ENCODE measurements at regions not wholly inside any gene's neighbourhood (a gene's known extent, or its start where the extent isn't known, plus 50 kb on each side); places are given as distances from the start of the nearest gene placed in this dataset.
"Not testable (repeated sequence)": the region's sequence is repeated elsewhere in the genome, so short reads cannot be mapped to it uniquely, and the experiment has no call there.

- no peak for DNase-seq
Observed at GRCh38 chr16:17002565-17002964, 468.2 kb downstream of the XYLT1 start.

DNA sequence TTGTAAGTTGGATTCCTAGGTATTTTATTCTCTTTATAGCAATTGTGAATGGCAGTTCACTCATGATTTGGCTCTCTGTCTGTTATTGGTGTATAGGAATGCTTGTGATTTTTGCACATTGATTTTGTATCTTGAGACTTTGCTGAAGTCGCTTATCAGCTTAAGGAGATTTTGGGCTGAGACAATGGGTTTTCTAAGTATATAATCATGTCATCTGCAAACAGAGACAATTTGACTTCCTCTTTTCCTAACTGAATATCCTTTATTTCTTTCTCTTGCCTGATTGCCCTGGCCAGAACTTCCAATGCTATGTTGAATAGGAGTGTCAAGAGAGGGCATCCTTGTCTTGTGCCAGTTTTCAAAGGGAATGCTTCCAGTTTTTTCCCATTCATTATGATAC, 464.8 kb downstream of the XYLT1 start:
- not testable (repeated sequence) for DNase-seq

- DNase-seq: no peak
Observed at GRCh38 chr16:17011712-17012111, 459.0 kb downstream of the XYLT1 start.

GRCh38 chr16:17013038-17013437, 457.7 kb downstream of the XYLT1 start:
- peak in 1 of 3 donors; percentile 26 for DNase-seq

DNA sequence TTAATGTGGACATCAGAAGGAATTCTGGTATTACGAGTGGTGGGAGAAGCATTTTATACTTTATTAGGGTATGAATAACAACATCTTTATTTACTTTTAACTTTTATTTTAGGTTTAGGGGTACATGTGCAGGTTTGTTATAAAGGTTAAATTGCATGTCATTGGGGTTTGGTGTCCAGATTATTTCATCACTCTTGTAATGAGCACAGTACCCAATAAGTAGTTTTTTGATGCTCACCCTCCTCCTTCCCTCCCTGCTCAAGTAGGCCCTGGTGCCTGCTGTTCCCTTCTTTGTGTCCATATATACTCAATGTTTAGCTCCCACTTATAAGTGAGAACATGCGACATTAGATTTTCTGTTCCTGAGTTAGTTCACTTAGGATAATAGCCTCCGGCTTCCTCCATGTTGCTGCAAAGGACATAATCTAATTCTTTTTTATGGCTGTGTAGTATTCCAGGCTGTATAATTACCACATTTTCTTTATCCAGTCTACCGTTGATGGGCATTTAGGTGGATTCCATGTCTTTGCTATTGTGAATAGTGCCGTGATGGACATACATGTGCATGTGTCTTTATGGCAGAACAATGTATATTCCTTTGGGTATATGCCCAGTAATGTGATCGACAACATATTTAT, 456.2 kb downstream of the XYLT1 start:
- DNase-seq: no peak

DNA sequence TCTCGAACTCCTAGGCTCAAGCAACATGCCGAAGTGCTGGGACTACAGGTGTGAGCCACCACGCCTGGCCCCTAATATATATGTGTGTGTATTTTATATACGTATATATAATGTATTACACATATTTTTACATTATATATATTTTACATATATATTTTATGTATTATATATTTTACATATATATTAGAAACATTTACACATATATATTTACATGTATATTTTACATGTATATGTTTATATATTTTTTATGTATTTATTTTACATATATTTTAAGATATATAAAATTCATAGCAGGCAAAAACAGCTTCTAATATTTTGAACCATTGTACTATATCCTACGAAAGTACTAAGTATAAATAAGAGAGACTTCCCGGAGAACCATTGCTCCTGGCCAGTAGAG, 455.1 kb downstream of the XYLT1 start:
- DNase-seq: no peak

DNA sequence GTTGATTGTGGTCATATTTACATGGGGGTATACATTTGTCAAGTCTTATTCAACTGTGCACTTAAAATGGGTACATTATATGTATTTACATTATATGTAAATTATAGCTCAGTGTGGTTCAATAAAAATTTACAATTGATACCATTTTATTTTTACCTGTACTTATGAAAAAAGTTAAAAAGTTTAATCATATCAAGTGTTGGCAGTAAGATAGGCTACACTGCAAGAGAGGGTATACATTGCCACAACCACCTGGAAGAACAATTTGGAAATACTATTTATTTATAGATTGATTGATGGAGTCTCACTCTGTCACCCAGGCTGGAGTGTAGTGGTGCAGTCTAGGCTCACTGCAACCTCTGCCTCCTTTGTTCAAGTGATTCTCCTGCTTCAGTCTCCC, 453.3 kb downstream of the XYLT1 start:
- DNase-seq: no peak

DNA sequence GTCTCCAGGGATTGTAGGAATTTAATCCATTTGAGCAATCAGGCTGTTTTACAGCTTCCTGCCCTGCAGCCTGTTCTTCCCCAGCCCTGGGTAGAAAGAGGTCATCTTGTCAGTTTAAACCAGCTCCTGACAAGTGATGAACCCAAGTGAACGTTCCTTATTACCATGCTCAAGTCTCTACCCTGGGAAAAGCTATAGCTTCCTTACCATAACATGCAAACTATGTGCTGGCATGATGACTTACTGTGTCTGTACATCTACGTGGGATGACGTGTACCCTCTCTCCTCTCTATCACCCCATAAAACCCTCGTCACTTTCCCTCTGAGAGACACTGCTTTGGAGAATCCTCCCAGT, 452.2 kb downstream of the XYLT1 start:
- no peak for DNase-seq

GRCh38 chr16:17019366-17019765, 451.4 kb downstream of the XYLT1 start:
- DNase-seq: no peak

GRCh38 chr16:17023606-17024005, 447.2 kb downstream of the XYLT1 start:
- DNase-seq: no peak

DNA sequence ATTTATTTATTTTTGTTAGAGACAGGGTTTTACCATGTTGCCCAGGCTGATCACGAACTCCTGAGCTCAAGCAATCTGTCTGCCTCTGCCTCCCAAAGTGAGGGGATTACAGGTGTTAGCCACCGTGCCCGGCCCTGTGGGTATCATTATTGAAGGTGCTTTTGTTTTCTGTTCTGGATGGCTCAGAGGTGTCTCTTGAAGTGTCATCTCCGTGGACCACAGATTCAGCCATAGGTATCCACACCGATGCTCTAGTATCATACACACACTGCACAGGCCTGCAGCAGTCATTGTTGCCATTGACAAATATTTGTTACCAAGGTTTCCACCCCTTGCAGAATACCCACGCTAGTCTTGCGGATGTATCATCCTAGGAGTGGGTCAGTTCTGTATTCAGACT, 446.2 kb downstream of the XYLT1 start:
- no peak for DNase-seq

DNA sequence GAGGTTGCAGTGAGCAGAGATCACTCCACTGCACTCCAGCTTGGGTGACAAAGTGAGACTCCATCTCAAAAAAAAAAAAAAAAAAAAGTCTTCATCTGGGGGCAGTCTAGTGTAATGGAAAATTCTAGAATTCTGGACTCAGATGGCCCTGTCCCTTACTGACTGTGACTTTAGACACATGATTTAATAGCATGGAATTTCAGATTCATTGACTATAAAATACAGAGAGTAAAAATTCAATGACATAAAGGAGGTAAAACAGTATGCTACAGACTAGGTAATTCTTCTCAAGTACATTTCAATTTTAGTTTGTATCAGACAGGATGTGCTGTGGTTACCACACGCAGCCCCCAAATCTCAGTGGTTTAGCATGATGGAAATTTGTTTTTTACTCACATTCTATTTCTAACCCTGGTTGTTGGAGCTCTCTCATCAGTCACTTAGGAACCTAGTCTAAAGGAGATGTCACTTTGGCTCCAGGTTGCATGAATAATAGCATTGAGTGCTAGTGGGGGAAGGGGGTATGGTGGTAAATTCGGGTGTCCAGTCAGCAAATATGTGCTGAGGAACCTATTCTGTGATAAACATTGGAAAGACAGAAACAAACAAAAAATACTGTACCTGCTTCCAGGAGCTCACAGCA, 444.0 kb downstream of the XYLT1 start:
- DNase-seq: no peak

DNA sequence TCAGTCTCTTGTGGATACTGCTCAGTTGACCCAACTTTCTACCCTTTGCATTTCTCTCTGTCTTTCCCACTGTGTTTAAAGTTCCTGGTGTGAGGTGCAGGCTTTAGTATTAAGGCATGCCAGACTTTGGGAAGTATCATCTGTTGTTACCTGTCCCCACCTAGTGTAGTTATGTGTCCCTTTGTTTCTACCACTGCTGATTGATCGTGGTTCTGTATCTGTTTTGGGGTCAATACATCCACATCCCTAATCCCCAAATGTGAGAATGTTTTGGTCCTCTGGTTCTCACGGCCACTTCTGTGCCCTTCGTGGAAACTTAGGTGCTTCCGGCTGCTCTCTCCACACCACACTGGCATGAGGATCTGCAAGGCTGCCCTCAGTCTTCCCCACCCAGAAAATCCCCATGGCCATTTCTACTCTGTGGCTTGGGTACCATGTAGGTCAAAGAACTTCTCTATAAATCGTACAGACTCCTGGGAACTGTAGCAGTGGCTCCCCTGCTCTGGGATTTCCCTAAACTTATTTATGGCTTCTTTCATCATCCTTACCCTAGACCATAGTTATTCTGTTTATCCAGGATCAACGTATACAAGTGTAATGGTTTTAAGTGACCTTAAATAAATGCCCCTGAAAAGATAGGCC, 443.2 kb downstream of the XYLT1 start:
- no peak for DNase-seq

GRCh38 chr16:17029602-17030350, 441.0 kb downstream of the XYLT1 start:
- DNase-seq: no peak

DNA sequence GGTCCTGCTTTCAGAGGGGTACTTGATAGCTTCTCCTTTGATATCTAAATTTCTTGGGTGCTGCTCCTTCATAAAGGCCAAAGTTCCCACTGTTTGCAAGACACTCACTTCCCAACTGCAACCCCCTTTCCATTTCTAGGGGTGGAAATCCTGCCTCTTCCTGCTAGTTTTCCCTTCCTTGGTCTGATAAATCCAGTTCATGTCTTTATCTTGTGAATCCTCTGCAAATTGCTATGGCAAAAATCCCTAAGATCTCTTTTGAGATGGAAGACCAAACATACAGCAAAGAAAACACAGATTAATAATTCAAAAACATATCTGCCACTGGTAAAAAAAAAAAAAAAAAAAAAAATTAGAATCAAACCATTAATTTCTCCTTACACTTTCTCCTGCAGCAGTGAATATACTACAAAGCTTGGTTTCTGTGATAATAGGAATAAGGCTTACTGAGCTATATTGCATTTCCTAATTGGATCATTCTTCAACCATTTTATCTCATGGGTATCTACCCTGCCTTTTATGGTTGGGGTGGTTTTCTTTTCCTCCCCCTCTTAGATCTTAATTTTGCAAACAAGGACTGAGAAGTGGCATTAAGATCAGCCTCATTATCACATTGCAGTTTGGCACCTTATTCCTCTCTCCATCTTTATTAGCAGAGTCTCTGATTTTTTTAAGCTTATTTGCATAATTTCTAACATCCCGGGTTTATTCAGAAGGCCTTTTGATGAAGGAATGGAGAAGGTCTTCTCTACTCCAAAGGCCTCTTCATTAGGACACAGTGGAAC, 439.1 kb downstream of the XYLT1 start:
- no peak for DNase-seq

DNA sequence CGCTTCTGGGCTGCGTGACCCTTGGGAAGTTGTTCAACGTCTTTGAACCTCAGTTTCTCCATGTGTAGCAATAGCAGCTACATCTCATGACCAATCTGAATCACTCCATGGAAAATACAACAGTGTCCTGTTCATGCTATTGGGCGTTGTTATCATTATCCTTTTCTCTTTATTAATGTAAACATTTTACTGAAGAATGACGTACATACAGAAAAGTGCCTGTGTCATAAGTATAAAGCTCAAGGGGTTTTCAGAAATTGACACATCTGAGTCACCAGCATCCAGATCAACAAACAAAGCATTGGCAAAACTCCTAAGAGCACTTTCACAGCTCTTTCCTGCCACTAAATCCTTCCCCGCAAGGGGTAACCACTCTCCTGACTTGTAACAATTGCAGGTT, 438.4 kb downstream of the XYLT1 start:
- DNase-seq: no peak

DNA sequence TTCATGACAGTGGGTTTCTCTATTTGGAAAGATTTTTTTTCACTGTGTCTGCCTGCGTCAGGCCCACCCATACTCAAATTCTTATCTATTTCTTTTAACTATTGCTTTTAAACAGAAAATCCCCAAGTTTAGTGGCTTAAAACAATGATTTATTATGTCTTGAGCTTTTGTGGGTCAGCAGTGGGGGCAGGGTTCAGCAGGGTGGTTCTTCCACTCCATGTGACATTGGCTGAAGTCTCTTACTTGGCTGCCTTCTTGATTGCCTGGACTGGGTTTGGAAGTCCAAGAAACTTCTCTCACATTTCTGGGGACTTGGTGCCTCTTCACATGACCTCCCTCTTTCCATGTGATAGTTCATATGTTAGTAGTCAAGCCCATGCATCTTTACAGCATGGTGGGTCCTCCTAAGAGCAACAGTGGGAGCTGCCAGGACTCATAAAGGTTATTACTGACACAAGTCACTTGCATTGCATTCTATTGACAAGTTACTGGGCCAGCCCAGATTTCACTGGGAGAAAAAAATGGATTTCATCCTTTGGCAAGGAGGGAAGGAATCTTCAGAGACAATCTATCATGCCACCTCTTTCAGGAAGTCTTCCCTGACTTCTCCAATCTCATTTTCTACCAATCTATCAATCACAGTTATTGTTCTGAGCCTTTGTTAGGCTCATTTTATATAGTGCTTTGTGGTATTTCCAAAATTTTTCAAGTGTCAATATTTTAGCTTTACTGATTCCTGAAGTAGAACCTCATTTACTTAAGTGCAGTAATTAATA, 436.1 kb downstream of the XYLT1 start:
- no peak for DNase-seq

GRCh38 chr16:17037499-17037898, 433.3 kb downstream of the XYLT1 start:
- DNase-seq: no peak

- no peak for DNase-seq
Observed at GRCh38 chr16:17038415-17038814, 432.3 kb downstream of the XYLT1 start.

GRCh38 chr16:17049109-17049508, 421.7 kb downstream of the XYLT1 start:
- not testable (repeated sequence) for DNase-seq

DNA sequence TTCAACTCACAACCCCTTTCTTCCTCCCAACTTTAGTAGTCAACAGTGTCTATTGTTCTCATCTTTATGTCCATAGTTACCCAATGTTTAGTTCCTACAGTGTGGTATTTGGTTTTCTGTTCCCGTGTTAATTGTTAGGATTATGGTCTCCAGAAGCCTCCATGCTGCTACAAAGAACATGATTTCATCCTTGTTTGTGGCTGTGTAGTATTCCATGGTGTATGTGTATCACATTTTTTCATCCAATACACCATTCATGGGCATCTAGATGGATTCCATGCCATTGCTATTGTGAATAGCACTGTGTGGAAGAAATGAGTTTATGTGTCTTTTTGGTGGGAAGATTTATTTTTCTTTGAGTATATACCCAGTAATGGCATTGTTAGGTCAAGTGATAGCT, 420.3 kb downstream of the XYLT1 start:
- no peak for DNase-seq

Data from muscle of back (tissue), 3 donors.